Hypothalamus (tissue), 51 donors: ENCODE measurements at regions not wholly inside any gene's neighbourhood (a gene's known extent, or its start where the extent isn't known, plus 50 kb on each side); places are given as distances from the start of the nearest gene placed in this dataset.

ENCODE experiments used
- DNase-seq, 51 donors: peaks; one replicate each; lab custom pipeline; 2025; lab: John Stamatoyannopoulos, UW

- DNase-seq = no peak
These were observed 273.1 kb downstream of the CLIC5 start for GRCh38 chr6:45742591-45742990.

- peak in 16 of 51 donors; percentile 2 to 44 (median 15) for DNase-seq
These were observed 274.1 kb downstream of the CLIC5 start for GRCh38 chr6:45741437-45742171.

- DNase-seq = no peak
These were observed 276.6 kb downstream of the CLIC5 start for GRCh38 chr6:45739058-45739457.

GRCh38 chr6:45738057-45738455 is 277.6 kb downstream of the CLIC5 start:
- no peak for DNase-seq

GRCh38 chr6:45737331-45738056 is 278.2 kb downstream of the CLIC5 start:
- DNase-seq = peak in 1 of 51 donors; percentile 16

- DNase-seq = no peak
These were observed 279.5 kb downstream of the CLIC5 start for GRCh38 chr6:45736134-45736533.

GRCh38 chr6:45732731-45733130 is 282.9 kb downstream of the CLIC5 start:
- no peak for DNase-seq

- DNase-seq = no peak
These were observed 285.4 kb downstream of the CLIC5 start for GRCh38 chr6:45730232-45730631.

- no peak for DNase-seq
These were observed 287.0 kb downstream of the CLIC5 start for GRCh38 chr6:45728674-45729073.

- DNase-seq = no peak
These were observed 287.7 kb downstream of the CLIC5 start for GRCh38 chr6:45727819-45728449.

- no peak for DNase-seq
These were observed 288.4 kb downstream of the CLIC5 start for GRCh38 chr6:45727228-45727627.

GRCh38 chr6:45726444-45726843 is 289.2 kb downstream of the CLIC5 start:
- DNase-seq = no peak

GRCh38 chr6:45724511-45724910 is 291.1 kb downstream of the CLIC5 start:
- no peak for DNase-seq

GRCh38 chr6:45724027-45724426 is 291.6 kb downstream of the CLIC5 start:
- DNase-seq = no peak

- DNase-seq = no peak
These were observed 292.8 kb downstream of the CLIC5 start for GRCh38 chr6:45722876-45723275.

GRCh38 chr6:45721665-45722064 is 294.0 kb downstream of the CLIC5 start:
- no peak for DNase-seq

GRCh38 chr6:45718871-45719270 is 296.8 kb downstream of the CLIC5 start:
- DNase-seq = no peak

GRCh38 chr6:45718131-45718530 is 297.5 kb downstream of the CLIC5 start:
- no peak for DNase-seq

GRCh38 chr6:45717715-45718114 is 297.9 kb downstream of the CLIC5 start:
- DNase-seq = no peak

GRCh38 chr6:45717027-45717426 is 298.6 kb downstream of the CLIC5 start:
- DNase-seq = no peak

GRCh38 chr6:45715508-45715803 is 300.2 kb downstream of the CLIC5 start:
- DNase-seq = no peak
